T-cell (primary cell): ENCODE measurements at regions not wholly inside any gene's neighbourhood (a gene's known extent, or its start where the extent isn't known, plus 50 kb on each side); places are given as distances from the start of the nearest gene placed in this dataset.

Experiments
- ATAC-seq, 4 experiments: fragments of 200-7000 bp in 3 of 4; fragments of 150-1000 bp in 1 of 4; cut with Tn5 transposase; replicated peaks in 1 of 4; 1 replicate in 3 of 4; 2 replicates in 1 of 4; pipeline ENCODE4 v1.10.0; 2021; ENCODE audit warnings: moderate library complexity in 3 of 4, mild to moderate bottlenecking in 2 of 4, moderate number of reproducible peaks in 1 of 4
- CTCF ChIA-PET, 2 donors: fragments of 300-600 bp; sonication (Branson Sonifier 250); formaldehyde crosslinking; loops; one replicate each; lab custom pipeline; 2022; ENCODE audit warnings: antibody characterized with exemption in 2 of 2; lab: Charles Lee
- POLR2A ChIA-PET, 2 donors: fragments of 300-600 bp; sonication (Branson Sonifier 250); formaldehyde crosslinking; loops; one replicate each; lab custom pipeline; 2022; ENCODE audit warnings: antibody characterized with exemption in 2 of 2; lab: Charles Lee
- DNase-seq, 35 experiments: peaks; one replicate each; pipeline versions ENCODE4 v3.0.0 to v3.0.0-alpha.2; 2013 to 2023
- H3K27ac ChIP-seq: one replicate; pipeline ENCODE4 v1.5.1; 2013; ENCODE audit warnings: low read length
- H3K27me3 ChIP-seq, 2 experiments: replicated peaks in 1 of 2; 1 replicate in 1 of 2; 2 replicates in 1 of 2; pipeline versions ENCODE4 v1.6.1 to v1.7.0; 2013; ENCODE audit warnings: low read length in 1 of 2, mixed read lengths in 1 of 2; ENCODE audit not compliant: control insufficient read depth in 2 of 2, insufficient read depth in 2 of 2; ENCODE audit errors: extremely low read depth in 1 of 2
- H3K36me3 ChIP-seq, 2 donors: 1 replicate in 1 of 2; 2 replicates in 1 of 2; pipeline versions ENCODE4 v1.6.1 to v1.7.0; 2013; ENCODE audit warnings: low read length in 1 of 2; ENCODE audit not compliant: control insufficient read depth in 2 of 2, insufficient read depth in 1 of 2; ENCODE audit errors: extremely low read depth in 1 of 2
- H3K4me1 ChIP-seq, 2 experiments: 1 replicate in 1 of 2; 2 replicates in 1 of 2; pipeline versions ENCODE4 v1.6.1 to v1.7.0; 2013; ENCODE audit warnings: low read length in 2 of 2, mixed read lengths in 1 of 2; ENCODE audit not compliant: insufficient read depth in 2 of 2, control insufficient read depth in 1 of 2; ENCODE audit errors: extremely low read depth in 1 of 2
- H3K4me3 ChIP-seq, 2 donors: 1 replicate in 1 of 2; 2 replicates in 1 of 2; pipeline versions ENCODE4 v1.5.1 to v1.7.0; 2013; ENCODE audit warnings: mild to moderate bottlenecking in 2 of 2, low read length in 1 of 2, moderate library complexity in 1 of 2; ENCODE audit not compliant: control insufficient read depth in 1 of 2; ENCODE audit errors: extremely low read depth in 1 of 2
- H3K9me3 ChIP-seq: 2 replicates; pipeline ENCODE4 v1.7.0; 2013
- H3K27ac Mint-ChIP-seq, 2 donors: one replicate each; pipeline ENCODE4 v1.8.0; 2020 to 2021; ENCODE audit warnings: mild to moderate bottlenecking in 2 of 2, mixed read lengths in 2 of 2
- H3K27me3 Mint-ChIP-seq, 2 donors: one replicate each; pipeline ENCODE4 v1.8.0; 2021 to 2022; ENCODE audit warnings: mixed read lengths in 2 of 2
- H3K36me3 Mint-ChIP-seq: one replicate; pipeline ENCODE4 v1.8.0; 2021; ENCODE audit warnings: mixed read lengths
- H3K4me1 Mint-ChIP-seq, 3 donors: one replicate each; pipeline ENCODE4 v1.8.0; 2020 to 2022; ENCODE audit warnings: mixed read lengths in 3 of 3, mild to moderate bottlenecking in 1 of 3
- H3K4me3 Mint-ChIP-seq, 3 donors: one replicate each; pipeline ENCODE4 v1.8.0; 2020 to 2022; ENCODE audit warnings: mild to moderate bottlenecking in 3 of 3, mixed read lengths in 3 of 3, moderate library complexity in 3 of 3
- H3K9me3 Mint-ChIP-seq, 3 donors: one replicate each; pipeline ENCODE4 v1.8.0; 2020 to 2022; ENCODE audit warnings: mixed read lengths in 3 of 3
- WGBS: methylation state at CpG from one replicate; pipeline ENCODE4 v1.1.5; 2013; ENCODE audit warnings: missing lambda C conversion rate; ENCODE audit not compliant: insufficient coverage; 5-methylcytosine and 5-hydroxymethylcytosine counted together

GRCh38 chr4:158074851-158075250, 98.0 kb downstream of the GASK1B start:
- H3K36me3 Mint-ChIP-seq = no peaks in the 10 kb centered on the region
- no peaks in the 10 kb centered on the region for H3K36me3 ChIP-seq
- H3K27ac Mint-ChIP-seq = no peak overlapping the region
- no peaks in the 10 kb centered on the region for H3K4me1 ChIP-seq
- no CpG with 5 or more reads among the region's 5 CpGs for WGBS
- CTCF ChIA-PET = no interaction called here
- POLR2A ChIA-PET = no interaction called here
- DNase-seq = no peak
- no peaks in the 10 kb centered on the region for H3K27me3 Mint-ChIP-seq
- no peak for ATAC-seq
- no peak overlapping the region for H3K4me3 Mint-ChIP-seq
- H3K9me3 Mint-ChIP-seq = peaks cover 4 to 9% (median 4%) of the 10 kb centered on the region in 3 donors
- H3K4me1 Mint-ChIP-seq = no peaks in the 10 kb centered on the region
- H3K4me3 ChIP-seq = no peak overlapping the region
- no peak overlapping the region for H3K27ac ChIP-seq
- no peaks in the 10 kb centered on the region for H3K9me3 ChIP-seq
- H3K27me3 ChIP-seq = no peaks in the 10 kb centered on the region

DNA sequence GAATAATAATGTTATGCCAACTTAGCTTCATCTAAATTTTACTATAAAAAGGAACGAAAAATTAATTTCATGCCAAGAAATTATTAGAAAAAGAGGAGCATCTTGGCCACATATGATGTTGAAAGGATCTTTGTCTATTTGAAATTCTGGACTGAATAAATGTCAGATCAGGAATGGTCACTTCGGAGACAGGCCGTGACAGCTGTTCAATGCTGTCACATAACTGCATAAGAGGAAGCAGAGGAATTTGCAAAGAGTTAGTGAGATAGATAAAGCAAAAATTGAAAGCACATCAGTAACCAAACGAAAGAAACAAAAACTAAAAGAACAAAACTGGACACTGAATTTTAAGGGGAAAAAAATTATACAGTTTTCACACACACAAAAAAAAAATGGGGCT, 100.9 kb downstream of the GASK1B start:
- H3K4me1 ChIP-seq = no peaks in the 10 kb centered on the region
- H3K4me3 Mint-ChIP-seq = no peak overlapping the region
- ATAC-seq (no peak), DNase-seq (no peak)
- H3K27ac Mint-ChIP-seq = no peak overlapping the region
- H3K27me3 ChIP-seq = no peaks in the 10 kb centered on the region
- H3K27me3 Mint-ChIP-seq = no peaks in the 10 kb centered on the region
- no peaks in the 10 kb centered on the region for H3K9me3 Mint-ChIP-seq
- no peak overlapping the region for H3K4me3 ChIP-seq
- no peak overlapping the region for H3K27ac ChIP-seq
- no CpG with 5 or more reads among the region's 4 CpGs for WGBS
- POLR2A ChIA-PET = no interaction called here
- no peaks in the 10 kb centered on the region for H3K9me3 ChIP-seq
- CTCF ChIA-PET = no interaction called here
- no peaks in the 10 kb centered on the region for H3K36me3 ChIP-seq
- no peaks in the 10 kb centered on the region for H3K4me1 Mint-ChIP-seq
- no peaks in the 10 kb centered on the region for H3K36me3 Mint-ChIP-seq

DNA sequence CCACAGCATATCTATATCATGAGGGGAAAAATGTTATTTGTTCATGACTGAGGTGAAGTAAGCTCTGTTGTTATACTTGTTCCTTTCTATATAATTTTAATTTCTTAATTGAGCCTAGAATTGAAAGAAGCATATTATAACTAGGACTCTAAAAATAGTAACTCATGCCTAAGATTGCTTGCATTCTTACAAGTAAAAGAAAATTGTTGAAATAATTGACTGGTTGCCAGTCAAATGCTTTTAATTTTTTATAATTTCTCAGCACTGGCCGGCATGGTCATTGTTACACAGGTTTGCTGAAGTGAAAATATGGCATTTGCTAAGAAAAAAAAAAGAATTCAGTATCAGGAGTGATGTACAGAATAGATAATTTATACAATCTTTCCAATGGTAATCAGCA, 104.8 kb downstream of the GASK1B start:
- no peak overlapping the region for H3K4me3 ChIP-seq
- no peaks in the 10 kb centered on the region for H3K27me3 ChIP-seq
- H3K27ac ChIP-seq = no peak overlapping the region
- CTCF ChIA-PET = no interaction called here
- H3K4me1 ChIP-seq = no peaks in the 10 kb centered on the region
- no peaks in the 10 kb centered on the region for H3K27me3 Mint-ChIP-seq
- no peak for ATAC-seq
- no peak for DNase-seq
- H3K36me3 Mint-ChIP-seq = no peaks in the 10 kb centered on the region
- H3K4me3 Mint-ChIP-seq = no peak overlapping the region
- H3K4me1 Mint-ChIP-seq = no peaks in the 10 kb centered on the region
- POLR2A ChIA-PET = no interaction called here
- H3K9me3 ChIP-seq = no peaks in the 10 kb centered on the region
- H3K27ac Mint-ChIP-seq = no peak overlapping the region
- no peaks in the 10 kb centered on the region for H3K9me3 Mint-ChIP-seq
- no CpG with 5 or more reads among the region's 1 CpG for WGBS
- H3K36me3 ChIP-seq = no peaks in the 10 kb centered on the region

DNA sequence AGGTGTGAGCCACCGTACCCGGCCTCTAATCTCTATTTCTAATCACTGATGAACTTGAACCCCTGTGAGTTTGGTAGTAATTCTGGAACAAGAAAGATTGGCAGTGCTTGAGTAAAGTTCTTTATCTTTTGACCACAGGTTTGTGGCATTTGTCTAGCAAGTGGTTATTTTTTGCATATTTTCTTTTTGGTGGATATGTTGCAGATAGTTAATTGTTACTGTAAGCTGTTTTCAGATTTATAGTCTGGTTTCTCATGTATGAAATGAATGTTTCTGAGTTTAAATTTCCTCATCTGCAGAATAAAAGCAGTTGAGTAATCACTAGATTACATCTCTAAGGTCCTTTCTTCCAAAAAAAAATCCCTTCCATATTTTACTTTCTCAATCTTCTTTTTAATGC, 105.2 kb downstream of the GASK1B start:
- Mint-ChIP-seq H3K4me3 (no peak overlapping the region), H3K4me1 (no peaks in the 10 kb centered on the region), H3K9me3 (no peaks in the 10 kb centered on the region), H3K27me3 (no peaks in the 10 kb centered on the region), H3K36me3 (no peaks in the 10 kb centered on the region), H3K27ac (no peak overlapping the region)
- no peaks in the 10 kb centered on the region for H3K36me3 ChIP-seq
- H3K9me3 ChIP-seq = no peaks in the 10 kb centered on the region
- no peak overlapping the region for H3K4me3 ChIP-seq
- no peak for DNase-seq
- no peak for ATAC-seq
- WGBS = no CpG with 5 or more reads among the region's 2 CpGs
- POLR2A ChIA-PET = no interaction called here
- no peaks in the 10 kb centered on the region for H3K27me3 ChIP-seq
- no peaks in the 10 kb centered on the region for H3K4me1 ChIP-seq
- no peak overlapping the region for H3K27ac ChIP-seq
- CTCF ChIA-PET = no interaction called here

GRCh38 chr4:158065603-158066002, 107.2 kb downstream of the GASK1B start:
- H3K4me1 ChIP-seq = no peaks in the 10 kb centered on the region
- H3K36me3 ChIP-seq = no peaks in the 10 kb centered on the region
- CTCF ChIA-PET = no interaction called here
- Mint-ChIP-seq H3K4me3 (no peak overlapping the region), H3K36me3 (no peaks in the 10 kb centered on the region), H3K4me1 (no peaks in the 10 kb centered on the region), H3K27me3 (no peaks in the 10 kb centered on the region), H3K9me3 (no peaks in the 10 kb centered on the region), H3K27ac (no peak overlapping the region)
- DNase-seq = no peak
- ATAC-seq = no peak
- no peak overlapping the region for H3K4me3 ChIP-seq
- no peak overlapping the region for H3K27ac ChIP-seq
- POLR2A ChIA-PET = no interaction called here
- H3K27me3 ChIP-seq = no peaks in the 10 kb centered on the region
- H3K9me3 ChIP-seq = no peaks in the 10 kb centered on the region
- WGBS = no CpG with 5 or more reads among the region's 1 CpG

DNA sequence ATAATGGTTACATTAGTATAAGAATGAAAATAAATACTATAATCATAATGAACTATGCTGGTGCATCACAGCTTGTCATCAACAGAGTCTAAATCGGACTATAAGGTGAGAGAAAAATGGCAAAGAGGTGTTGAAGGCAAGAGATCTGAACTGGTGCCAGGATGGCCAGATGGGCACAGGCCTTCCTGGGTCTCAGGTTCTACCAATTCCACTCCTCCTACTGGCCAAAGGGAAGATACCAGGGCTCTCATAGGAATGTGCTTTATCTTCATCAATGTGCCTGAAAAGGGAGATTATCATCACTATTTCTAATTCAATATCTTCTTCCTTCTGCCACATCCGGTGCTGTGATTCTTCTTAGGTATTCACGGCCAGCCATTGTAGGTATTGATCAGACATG, 107.6 kb downstream of the GASK1B start:
- Mint-ChIP-seq H3K9me3 (no peaks in the 10 kb centered on the region), H3K4me1 (no peaks in the 10 kb centered on the region), H3K4me3 (no peak overlapping the region), H3K36me3 (no peaks in the 10 kb centered on the region), H3K27ac (no peak overlapping the region), H3K27me3 (no peaks in the 10 kb centered on the region)
- Histone ChIP-seq H3K9me3 (no peaks in the 10 kb centered on the region), H3K27me3 (no peaks in the 10 kb centered on the region), H3K4me3 (no peak overlapping the region), H3K4me1 (no peaks in the 10 kb centered on the region), H3K36me3 (no peaks in the 10 kb centered on the region), H3K27ac (no peak overlapping the region)
- no peak for ATAC-seq
- ChIA-PET CTCF (no interaction called here), POLR2A (no interaction called here)
- WGBS = no CpG with 5 or more reads among the region's 3 CpGs
- no peak for DNase-seq

DNA sequence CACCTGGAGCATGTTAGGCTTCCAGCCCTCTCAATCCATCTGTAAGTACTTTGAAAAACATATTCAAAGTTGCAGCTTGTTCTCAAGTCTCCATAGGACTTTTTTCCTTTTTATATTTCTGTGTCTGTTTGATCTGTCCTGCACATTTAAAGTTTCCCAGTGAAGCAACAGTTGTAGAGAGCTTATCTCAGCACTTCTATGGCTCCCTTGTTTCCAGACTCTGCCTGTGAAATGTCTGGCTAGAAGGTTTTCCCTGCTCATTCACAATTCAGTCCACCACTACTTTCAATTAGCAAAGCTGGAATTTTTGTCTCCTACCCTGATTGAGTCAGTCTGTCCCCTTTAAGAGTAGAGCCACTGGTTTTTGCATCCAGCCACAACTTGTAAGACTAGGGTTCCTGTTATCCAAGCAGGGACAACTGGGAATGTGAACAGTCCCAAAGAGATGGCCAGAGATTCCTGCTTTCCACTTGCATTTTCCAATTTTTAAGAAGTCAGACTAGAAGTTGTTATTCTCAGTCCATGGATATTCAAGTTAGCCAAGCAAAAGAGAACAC, 116.1 kb downstream of the GASK1B start:
- no peaks in the 10 kb centered on the region for H3K9me3 ChIP-seq
- no peaks in the 10 kb centered on the region for H3K36me3 ChIP-seq
- H3K4me1 ChIP-seq = no peaks in the 10 kb centered on the region
- peaks cover 0 to 4% (median 2%) of the 10 kb centered on the region in 3 donors for H3K9me3 Mint-ChIP-seq
- DNase-seq (no peak), ATAC-seq (no peak)
- no peak overlapping the region for H3K4me3 Mint-ChIP-seq
- H3K27me3 Mint-ChIP-seq = no peaks in the 10 kb centered on the region
- no peak overlapping the region for H3K27ac Mint-ChIP-seq
- H3K4me3 ChIP-seq = no peak overlapping the region
- H3K27me3 ChIP-seq = no peaks in the 10 kb centered on the region
- no peaks in the 10 kb centered on the region for H3K4me1 Mint-ChIP-seq
- H3K36me3 Mint-ChIP-seq = no peaks in the 10 kb centered on the region
- POLR2A ChIA-PET = no interaction called here
- H3K27ac ChIP-seq = no peak overlapping the region
- CTCF ChIA-PET = no interaction called here
